Activated T-helper 1 cell treated with Interleukin-2 at 50 U/mL for 16 hours (primary cell): ENCODE measurements at regions not wholly inside any gene's neighbourhood (a gene's known extent, or its start where the extent isn't known, plus 50 kb on each side); places are given as distances from the start of the nearest gene placed in this dataset.

Source experiments
- DNase-seq: peaks from one replicate; pipeline ENCODE4 v3.0.0-alpha.2; 2020; ENCODE audit warnings: low read depth

- DNase-seq = no peak
Measured at GRCh38 chr10:78395162-78395561, 361.5 kb downstream of the RPS24 start.

- no peak for DNase-seq
Measured at GRCh38 chr10:78396754-78397153, 363.1 kb downstream of the RPS24 start.

- no peak for DNase-seq
Measured at GRCh38 chr10:78397786-78398185, 364.1 kb downstream of the RPS24 start.

GRCh38 chr10:78398382-78398781 is 364.7 kb downstream of the RPS24 start:
- no peak for DNase-seq

- no peak for DNase-seq
Measured at GRCh38 chr10:78401624-78402367, 368.1 kb downstream of the RPS24 start.

GRCh38 chr10:78402591-78402990 is 368.9 kb downstream of the RPS24 start:
- DNase-seq = no peak

- no peak for DNase-seq
Measured at GRCh38 chr10:78403781-78404180, 370.1 kb downstream of the RPS24 start.

GRCh38 chr10:78404296-78404695 is 370.6 kb downstream of the RPS24 start:
- DNase-seq = no peak

- no peak for DNase-seq
Measured at GRCh38 chr10:78405231-78405630, 371.6 kb downstream of the RPS24 start.

- DNase-seq = no peak
Measured at GRCh38 chr10:78405736-78406135, 372.1 kb downstream of the RPS24 start.

- DNase-seq = no peak
Measured at GRCh38 chr10:78406648-78407008, 373.0 kb downstream of the RPS24 start.

GRCh38 chr10:78407009-78407711 is 373.5 kb downstream of the RPS24 start:
- DNase-seq = peak; percentile 11

GRCh38 chr10:78407966-78408365 is 374.3 kb downstream of the RPS24 start:
- no peak for DNase-seq

GRCh38 chr10:78408671-78409472 is 375.2 kb downstream of the RPS24 start:
- DNase-seq = no peak

- no peak for DNase-seq
Measured at GRCh38 chr10:78410046-78410965, 376.6 kb downstream of the RPS24 start.

GRCh38 chr10:78411716-78412115 is 378.1 kb downstream of the RPS24 start:
- DNase-seq = no peak

GRCh38 chr10:78412605-78413004 is 378.9 kb downstream of the RPS24 start:
- DNase-seq = no peak

- no peak for DNase-seq
Measured at GRCh38 chr10:78413076-78414055, 379.7 kb downstream of the RPS24 start.

- no peak for DNase-seq
Measured at GRCh38 chr10:78414380-78414779, 380.7 kb downstream of the RPS24 start.

GRCh38 chr10:78415111-78415510 is 381.4 kb downstream of the RPS24 start:
- DNase-seq = no peak
